Renal cortical epithelial cell (primary cell): ENCODE measurements at regions not wholly inside any gene's neighbourhood (a gene's known extent, or its start where the extent isn't known, plus 50 kb on each side); places are given as distances from the start of the nearest gene placed in this dataset.

Source experiments
- DNase-seq: peaks from one replicate; pipeline ENCODE4 v3.0.0-alpha.2; 2011; ENCODE audit warnings: low read depth

GRCh38 chr9:126221480-126221879 is 105.1 kb upstream of the MVB12B start:
- DNase-seq, result no peak

- DNase-seq, result no peak
Measured at GRCh38 chr9:126222363-126222834, 104.2 kb upstream of the MVB12B start.

GRCh38 chr9:126222835-126223431 is 103.7 kb upstream of the MVB12B start:
- no peak for DNase-seq

GRCh38 chr9:126223798-126224531 is 102.7 kb upstream of the MVB12B start:
- no peak for DNase-seq

- no peak for DNase-seq
Measured at GRCh38 chr9:126225611-126226609, 100.7 kb upstream of the MVB12B start.

GRCh38 chr9:126226991-126227936 is 99.4 kb upstream of the MVB12B start:
- DNase-seq, result no peak

GRCh38 chr9:126228111-126228780 is 98.4 kb upstream of the MVB12B start:
- no peak for DNase-seq

GRCh38 chr9:126228781-126229444 is 97.7 kb upstream of the MVB12B start:
- DNase-seq, result peak; percentile 42

DNA sequence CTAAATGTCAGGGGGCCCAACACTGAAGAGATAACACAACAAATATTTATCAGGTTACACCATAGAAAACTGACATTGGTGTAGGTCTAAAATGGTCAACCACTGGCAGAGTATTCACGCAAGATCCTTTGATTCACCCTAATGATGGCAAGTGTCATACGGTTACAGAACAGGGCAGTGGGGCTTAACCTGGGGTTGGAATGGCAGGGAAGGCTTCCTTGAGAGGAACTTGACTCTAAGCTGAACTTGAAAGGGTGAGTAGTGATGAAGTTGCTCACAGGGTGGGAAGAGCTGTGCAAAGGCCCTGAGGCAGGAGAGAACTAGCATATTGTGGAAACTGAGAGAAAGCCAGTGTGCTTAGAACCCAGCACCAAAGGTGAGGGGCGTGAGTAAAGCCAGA is 97.1 kb upstream of the MVB12B start:
- DNase-seq, result no peak

DNA sequence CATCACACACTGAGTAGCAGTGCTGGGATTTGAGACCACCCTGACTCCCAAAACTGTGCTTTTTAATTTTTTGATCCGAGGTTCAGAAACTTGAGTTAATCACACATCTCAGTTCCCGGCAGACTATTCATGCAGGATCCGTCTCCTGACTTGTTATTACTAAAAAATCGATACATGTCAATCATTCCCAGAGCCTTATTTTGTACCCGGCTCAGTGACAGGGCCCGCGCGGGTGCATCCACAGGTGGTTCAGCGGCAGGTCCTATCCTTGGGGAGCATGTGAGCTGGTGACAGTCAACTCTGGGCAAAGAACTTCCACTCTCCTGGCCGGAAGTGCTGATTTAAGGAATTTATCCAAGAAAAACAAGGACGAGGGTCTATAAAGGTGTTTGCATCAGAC is 95.9 kb upstream of the MVB12B start:
- no peak for DNase-seq

GRCh38 chr9:126232461-126232860 is 94.2 kb upstream of the MVB12B start:
- no peak for DNase-seq

DNA sequence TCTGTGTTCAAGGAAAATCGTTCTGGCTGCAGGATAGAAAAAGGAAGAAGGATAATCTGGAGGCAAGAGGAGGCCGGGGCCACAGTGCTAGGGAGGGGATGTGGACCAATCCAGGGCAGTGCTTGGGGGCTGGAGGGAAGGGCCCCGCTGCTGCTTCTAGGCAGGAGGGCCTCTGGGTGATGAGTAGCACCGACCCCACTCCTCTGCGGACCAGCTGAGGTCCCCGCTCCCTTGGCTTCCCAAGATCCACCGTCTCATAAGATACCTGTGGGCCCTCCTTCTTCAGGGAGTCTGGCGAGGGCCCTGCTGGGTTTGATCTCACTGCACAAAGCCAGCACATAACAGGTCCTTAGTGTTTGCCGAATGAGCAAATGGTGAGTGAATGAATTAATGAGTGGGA is 93.5 kb upstream of the MVB12B start:
- no peak for DNase-seq

DNA sequence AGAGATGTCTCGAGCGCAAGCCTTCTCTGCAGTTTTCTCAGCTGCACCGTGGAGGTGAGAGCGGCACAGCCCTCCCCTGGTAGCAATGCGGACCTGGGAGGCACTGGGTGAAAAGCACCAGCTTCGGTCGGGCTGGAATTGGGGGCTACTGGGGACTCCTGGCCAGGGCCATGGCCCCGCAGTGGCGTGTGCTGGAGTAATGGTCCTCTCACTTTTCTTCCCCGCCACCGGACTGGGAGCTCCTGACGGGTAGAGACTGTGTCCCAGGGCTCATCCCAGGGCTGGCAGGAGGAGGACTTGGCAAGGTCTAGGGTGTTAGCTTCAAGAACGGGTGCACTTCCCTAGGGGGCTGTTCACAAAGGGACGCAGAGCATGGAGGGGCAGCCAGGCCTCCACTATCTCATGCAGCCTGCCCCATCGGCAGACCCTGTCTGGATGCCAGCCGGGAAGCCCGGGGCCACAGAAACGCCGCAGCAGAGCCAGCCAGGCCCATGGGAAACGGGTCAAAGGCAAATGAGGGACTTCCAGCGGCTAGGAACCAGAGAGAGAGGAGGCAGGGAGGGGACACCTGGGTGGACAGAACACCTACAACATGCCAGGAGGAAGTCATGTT is 92.6 kb upstream of the MVB12B start:
- no peak for DNase-seq

GRCh38 chr9:126234681-126235335 is 91.8 kb upstream of the MVB12B start:
- no peak for DNase-seq

- no peak for DNase-seq
Measured at GRCh38 chr9:126235336-126236243, 91.0 kb upstream of the MVB12B start.

- DNase-seq, result no peak
Measured at GRCh38 chr9:126236273-126236672, 90.4 kb upstream of the MVB12B start.

DNA sequence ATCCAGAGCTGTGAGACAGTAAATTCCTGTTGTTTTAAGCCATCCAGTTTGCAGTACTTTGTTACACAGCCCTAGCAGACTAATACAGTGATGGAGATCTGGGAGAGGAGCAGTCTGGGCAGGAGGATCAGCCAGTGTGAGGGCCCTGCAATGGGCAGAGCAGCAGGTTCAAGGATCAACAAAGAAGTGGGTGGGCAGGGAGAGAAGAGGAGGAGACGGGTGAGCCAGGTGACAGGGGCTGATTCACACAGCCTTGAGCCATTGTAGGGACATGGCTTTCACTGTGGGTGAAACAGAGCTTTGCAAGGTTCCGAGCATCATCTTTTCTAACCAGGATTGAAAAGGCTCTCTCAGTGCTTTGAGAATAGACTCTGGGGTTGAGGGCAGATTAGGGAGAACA is 88.2 kb upstream of the MVB12B start:
- DNase-seq, result no peak

GRCh38 chr9:126239515-126239914 is 87.1 kb upstream of the MVB12B start:
- no peak for DNase-seq
